H9 (cell line): ENCODE measurements at regions not wholly inside any gene's neighbourhood (a gene's known extent, or its start where the extent isn't known, plus 50 kb on each side); places are given as distances from the start of the nearest gene placed in this dataset.

ENCODE experiments used
- DNase-seq: peaks from one replicate; pipeline ENCODE4 v3.0.0-alpha.2; 2017
- H2AFZ ChIP-seq: one replicate; pipeline ENCODE4 v1.6.1; 2013; ENCODE audit warnings: mild to moderate bottlenecking, low read length, control low read depth, moderate library complexity
- H2AK5ac ChIP-seq: 2 replicates; pipeline ENCODE4 v1.6.1; 2013; ENCODE audit warnings: low read length, control low read depth, mixed read lengths; ENCODE audit not compliant: insufficient read length
- H2BK120ac ChIP-seq: one replicate; pipeline ENCODE4 v1.6.1; 2013; ENCODE audit warnings: low read depth, mild to moderate bottlenecking, low read length, control low read depth, inconsistent platforms; ENCODE audit not compliant: poor library complexity, severe bottlenecking
- H2BK12ac ChIP-seq: 2 replicates; pipeline ENCODE4 v1.6.1; 2013; ENCODE audit warnings: low read length, control low read depth, mixed read lengths, low read depth; ENCODE audit not compliant: insufficient read length
- H2BK15ac ChIP-seq: 2 replicates; pipeline ENCODE4 v1.6.1; 2013; ENCODE audit warnings: low read depth, low read length, control low read depth
- H2BK20ac ChIP-seq: one replicate; pipeline ENCODE4 v1.6.1; 2013; ENCODE audit warnings: low read depth, mild to moderate bottlenecking, low read length, control low read depth, inconsistent platforms; ENCODE audit not compliant: poor library complexity, severe bottlenecking
- H2BK5ac ChIP-seq: 2 replicates; pipeline ENCODE4 v1.6.1; 2013; ENCODE audit warnings: low read length, control low read depth, mixed read lengths; ENCODE audit not compliant: insufficient read length
- H3K14ac ChIP-seq: 2 replicates; pipeline ENCODE4 v1.6.1; 2013; ENCODE audit warnings: low read length, control low read depth; ENCODE audit not compliant: insufficient read depth
- H3K18ac ChIP-seq: 2 replicates; pipeline ENCODE4 v1.6.1; 2013; ENCODE audit warnings: low read depth, mild to moderate bottlenecking, mixed read lengths, low read length, control low read depth; ENCODE audit not compliant: insufficient read length
- H3K23ac ChIP-seq: 2 replicates; pipeline ENCODE4 v1.6.1; 2013; ENCODE audit warnings: low read length, control low read depth, mixed read lengths, low read depth; ENCODE audit not compliant: insufficient read length
- H3K23me2 ChIP-seq: 2 replicates; pipeline ENCODE4 v1.6.1; 2013; ENCODE audit warnings: low read depth, mild to moderate bottlenecking, mixed read lengths, low read length, control low read depth; ENCODE audit not compliant: insufficient read length, poor library complexity, severe bottlenecking
- H3K27ac ChIP-seq: 2 replicates; pipeline ENCODE4 v1.5.1; 2013; ENCODE audit warnings: low read length, control low read depth, mixed read lengths, low read depth; ENCODE audit not compliant: insufficient read length
- H3K27me3 ChIP-seq: 2 replicates; pipeline ENCODE4 v1.6.1; 2013; ENCODE audit warnings: low read length, control low read depth, inconsistent platforms; ENCODE audit not compliant: insufficient read depth
- H3K4ac ChIP-seq: 2 replicates; pipeline ENCODE4 v1.6.1; 2013; ENCODE audit warnings: low read depth, mild to moderate bottlenecking, control low read depth, inconsistent platforms, low read length, moderate library complexity
- H3K4me1 ChIP-seq: 2 replicates; pipeline ENCODE4 v1.6.1; 2013; ENCODE audit warnings: low read length, control low read depth, inconsistent platforms; ENCODE audit not compliant: insufficient read depth
- H3K4me2 ChIP-seq: 2 replicates; pipeline ENCODE4 v1.6.1; 2013; ENCODE audit warnings: low read length, control low read depth, mixed read lengths; ENCODE audit not compliant: insufficient read length, insufficient read depth
- H3K56ac ChIP-seq: 2 replicates; pipeline ENCODE4 v1.6.1; 2013; ENCODE audit warnings: low read depth, mild to moderate bottlenecking, mixed read lengths, low read length, control low read depth; ENCODE audit not compliant: insufficient read length
- H3K79me1 ChIP-seq: 2 replicates; pipeline ENCODE4 v1.6.1; 2013; ENCODE audit warnings: low read depth, mild to moderate bottlenecking, moderate library complexity, low read length, control low read depth, inconsistent platforms; ENCODE audit not compliant: insufficient read depth, poor library complexity, severe bottlenecking
- H3K79me2 ChIP-seq: 2 replicates; pipeline ENCODE4 v1.6.1; 2013; ENCODE audit warnings: low read length, control low read depth, inconsistent platforms; ENCODE audit not compliant: insufficient read depth
- H3K9ac ChIP-seq: 2 replicates; pipeline ENCODE4 v1.6.1; 2013; ENCODE audit warnings: low read length, control low read depth, mixed read lengths; ENCODE audit not compliant: insufficient read length; ENCODE audit errors: extremely low read depth
- H3K9me3 ChIP-seq: one replicate; pipeline ENCODE4 v1.6.1; 2013; ENCODE audit warnings: low read depth, low read length, inconsistent platforms; ENCODE audit not compliant: control insufficient read depth
- H3T11ph ChIP-seq: one replicate; pipeline ENCODE4 v1.6.1; 2013; ENCODE audit warnings: mild to moderate bottlenecking, low read length, control low read depth, inconsistent platforms
- H4K20me1 ChIP-seq: one replicate; pipeline ENCODE4 v1.6.1; 2013; ENCODE audit not compliant: control insufficient read depth, insufficient read length, insufficient read depth
- H4K5ac ChIP-seq: 2 replicates; pipeline ENCODE4 v1.6.1; 2013; ENCODE audit warnings: low read depth, mild to moderate bottlenecking, mixed read lengths, low read length, control low read depth; ENCODE audit not compliant: insufficient read length
- H4K8ac ChIP-seq: replicated peaks from 2 replicates; pipeline ENCODE4 v1.6.1; 2013; ENCODE audit warnings: low read length, control low read depth, mixed read lengths, low read depth; ENCODE audit not compliant: insufficient read length
- H4K91ac ChIP-seq: 2 replicates; pipeline ENCODE4 v1.6.1; 2013; ENCODE audit warnings: low read depth, mild to moderate bottlenecking, moderate library complexity, mixed read lengths, low read length, control low read depth; ENCODE audit not compliant: insufficient read length
- H3K27ac Mint-ChIP-seq, 3 experiments: 2 replicates in 2 of 3; 3 replicates in 1 of 3; pipeline ENCODE4 v1.8.0; 2020 to 2021; ENCODE audit warnings: mixed read lengths in 3 of 3, mild to moderate bottlenecking in 1 of 3, moderate library complexity in 1 of 3
- H3K27me3 Mint-ChIP-seq: 2 replicates; pipeline ENCODE4 v1.8.0; 2021; ENCODE audit warnings: low read depth, mild to moderate bottlenecking, moderate library complexity, mixed read lengths
- H3K36me3 Mint-ChIP-seq, 3 experiments: 2 replicates in 2 of 3; 3 replicates in 1 of 3; pipeline ENCODE4 v1.8.0; 2020 to 2021; ENCODE audit warnings: low read depth in 3 of 3, mixed read lengths in 3 of 3; ENCODE audit not compliant: insufficient read depth in 1 of 3
- H3K4me1 Mint-ChIP-seq, 2 experiments: 2 replicates each; pipeline ENCODE4 v1.8.0; 2020; ENCODE audit warnings: mixed read lengths in 2 of 2
- H3K4me3 Mint-ChIP-seq, 2 experiments: 2 replicates in 1 of 2; 3 replicates in 1 of 2; pipeline ENCODE4 v1.8.0; 2020 to 2021; ENCODE audit warnings: mild to moderate bottlenecking in 2 of 2, mixed read lengths in 2 of 2, moderate library complexity in 1 of 2
- H3K9me3 Mint-ChIP-seq, 2 experiments: 2 replicates in 1 of 2; 3 replicates in 1 of 2; pipeline ENCODE4 v1.8.0; 2020; ENCODE audit warnings: mild to moderate bottlenecking in 2 of 2, mixed read lengths in 2 of 2, moderate library complexity in 1 of 2
- CTCF ChIP-seq: fragments of 200-600 bp; sonication (generic); conservative IDR thresholded peaks from 3 replicates; pipeline ENCODE4 v1.8.0; 2021; ENCODE audit warnings: antibody characterized with exemption, mild to moderate bottlenecking
- whole genome bisulfite sequencing: extraction: QIAGEN DNeasy Blood & Tissue Kit; methylation state at CpG from one replicate; pipeline ENCODE4 v1.1.7; 2013; ENCODE audit warnings: missing lambda C conversion rate, low lambda C conversion rate, mixed read lengths; ENCODE audit not compliant: insufficient read length; ENCODE audit errors: extremely low coverage; 5-methylcytosine and 5-hydroxymethylcytosine counted together

- Mint-ChIP-seq H3K36me3 (no peaks in the 10 kb centered on the region), H3K4me3 (no peak overlapping the region), H3K27me3 (no peaks in the 10 kb centered on the region), H3K4me1 (no peaks in the 10 kb centered on the region), H3K9me3 (no peaks in the 10 kb centered on the region), H3K27ac (no peak overlapping the region)
- no peak overlapping the region for H2BK120ac ChIP-seq
- H3K14ac ChIP-seq = no peak overlapping the region
- no peaks in the 10 kb centered on the region for H3K23me2 ChIP-seq
- no peak overlapping the region for H2BK20ac ChIP-seq
- no peak overlapping the region for H3K9ac ChIP-seq
- no peaks in the 10 kb centered on the region for H4K20me1 ChIP-seq
- H3K27ac ChIP-seq = no peak overlapping the region
- H2BK15ac ChIP-seq = no peak overlapping the region
- H3K18ac ChIP-seq = no peak overlapping the region
- DNase-seq = no peak
- no peaks in the 10 kb centered on the region for H3K4me1 ChIP-seq
- H2BK12ac ChIP-seq = no peak overlapping the region
- H3K27me3 ChIP-seq = no peaks in the 10 kb centered on the region
- H3K23ac ChIP-seq = no peak overlapping the region
- H3K4ac ChIP-seq = no peak overlapping the region
- H3K79me1 ChIP-seq = no peaks in the 10 kb centered on the region
- no peak overlapping the region for H3K56ac ChIP-seq
- TF ChIP-seq CTCF = no peak
- no peak overlapping the region for H4K8ac ChIP-seq
- H4K91ac ChIP-seq = no peak overlapping the region
- no peaks in the 10 kb centered on the region for H3K79me2 ChIP-seq
- H4K5ac ChIP-seq = no peak overlapping the region
- no peak overlapping the region for H2AK5ac ChIP-seq
- H2AFZ ChIP-seq = no peak overlapping the region
- no peak overlapping the region for H3T11ph ChIP-seq
- no CpG with 5 or more reads among the region's 1 CpG for WGBS
- H2BK5ac ChIP-seq = no peak overlapping the region
- H3K4me2 ChIP-seq = no peak overlapping the region
- H3K9me3 ChIP-seq = no peaks in the 10 kb centered on the region
These were observed 399.8 kb downstream of the CDH7 start for GRCh38 chr18:66150650-66151049.
